OCI-LY7 (cell line): ENCODE measurements at regions not wholly inside any gene's neighbourhood (a gene's known extent, or its start where the extent isn't known, plus 50 kb on each side); places are given as distances from the start of the nearest gene placed in this dataset.

Experiments used
- BruUV-seq: library from RNA; stranded (reverse); fragments of 400-500 nt; replicated peaks from 2 replicates; lab custom pipeline; 2021; lab: Mats Ljungman, UMichigan
- CTCF ChIA-PET: fragments of 300-600 bp; sonication (Branson Sonifier 250); formaldehyde crosslinking; loops from one replicate; lab custom pipeline; 2022; ENCODE audit warnings: antibody characterized with exemption; ENCODE audit not compliant: unreplicated experiment; lab: Charles Lee
- POLR2A ChIA-PET: fragments of 300-600 bp; sonication (Branson Sonifier 250); formaldehyde crosslinking; loops from one replicate; lab custom pipeline; 2022; ENCODE audit warnings: antibody characterized with exemption; lab: Charles Lee
- DNase-seq: peaks from one replicate; pipeline ENCODE4 v3.0.0-alpha.2; 2015; ENCODE audit warnings: low spot score
- H2AFZ ChIP-seq: fragments of 200-600 bp; sonication (generic), shearing (Covaris generic); 2 replicates; pipeline ENCODE4 v1.6.1; 2014; ENCODE audit warnings: mild to moderate bottlenecking, antibody characterized with exemption, low read length, moderate library complexity
- H3K27ac ChIP-seq: fragments of 200-600 bp; sonication (generic); 2 replicates; pipeline ENCODE4 v1.5.1; 2014; ENCODE audit warnings: mixed run types, low read depth, mild to moderate bottlenecking, moderate library complexity, low read length, inconsistent platforms; ENCODE audit not compliant: poor library complexity, severe bottlenecking
- H3K36me3 ChIP-seq: fragments of 200-600 bp; sonication (generic); 2 replicates; pipeline ENCODE4 v1.6.1; 2014; ENCODE audit warnings: mild to moderate bottlenecking, antibody characterized with exemption, low read length, moderate library complexity, mixed read lengths; ENCODE audit not compliant: insufficient read depth
- H3K4me1 ChIP-seq: fragments of 200-600 bp; sonication (generic); 2 replicates; pipeline ENCODE4 v1.5.1; 2014; ENCODE audit warnings: mild to moderate bottlenecking, low read length; ENCODE audit not compliant: insufficient read depth, poor library complexity, severe bottlenecking
- H3K4me2 ChIP-seq: fragments of 200-600 bp; sonication (generic); 2 replicates; pipeline ENCODE4 v1.6.1; 2014; ENCODE audit warnings: mild to moderate bottlenecking, low read length
- H3K4me3 ChIP-seq: fragments of 200-600 bp; sonication (generic); 2 replicates; pipeline ENCODE4 v1.5.1; 2014; ENCODE audit warnings: mild to moderate bottlenecking, low read depth, low read length; ENCODE audit not compliant: poor library complexity, severe bottlenecking
- H3K79me2 ChIP-seq: fragments of 200-600 bp; sonication (generic); 2 replicates; pipeline ENCODE4 v1.6.1; 2016; ENCODE audit warnings: low read depth, mild to moderate bottlenecking, low read length, moderate library complexity, mixed read lengths; ENCODE audit not compliant: insufficient read depth
- H3K9me2 ChIP-seq: fragments of 200-600 bp; sonication (generic); 2 replicates; pipeline ENCODE4 v1.6.1; 2016; ENCODE audit warnings: mild to moderate bottlenecking, low read length, mixed read lengths; ENCODE audit not compliant: insufficient read depth
- H3K9me3 ChIP-seq: fragments of 200-600 bp; sonication (generic); 2 replicates; pipeline ENCODE4 v1.6.1; 2014; ENCODE audit warnings: mild to moderate bottlenecking, mixed run types, low read length, mixed read lengths
- H4K20me1 ChIP-seq: fragments of 200-600 bp; sonication (generic); 2 replicates; pipeline ENCODE4 v1.6.1; 2014; ENCODE audit warnings: mild to moderate bottlenecking, antibody characterized with exemption, low read length, moderate library complexity, mixed read lengths; ENCODE audit not compliant: insufficient read depth
- EZH2phosphoT487 ChIP-seq: fragments of 200-600 bp; sonication (generic); IDR thresholded peaks from 2 replicates; pipeline ENCODE4 v1.6.1; 2018; ENCODE audit warnings: low read depth, borderline replicate concordance, mild to moderate bottlenecking, mixed run types, antibody characterized with exemption, low read length, moderate library complexity, mixed read lengths
- intact Hi-C: fragments of 100-400 bp; cut with micrococcal nuclease; formaldehyde crosslinking; loops from one replicate; pipeline ENCODE4 v1.10.0; 2022; ENCODE audit not compliant: unreplicated experiment
- TF ChIP-seq, protein P1 (sequence below): fragments of 200-600 bp; sonication (generic); conservative IDR thresholded peaks from 2 replicates; pipeline ENCODE4 v1.5.1; 2014; ENCODE audit warnings: mild to moderate bottlenecking, antibody characterized with exemption, low read length, moderate library complexity, mixed read lengths

DNA sequence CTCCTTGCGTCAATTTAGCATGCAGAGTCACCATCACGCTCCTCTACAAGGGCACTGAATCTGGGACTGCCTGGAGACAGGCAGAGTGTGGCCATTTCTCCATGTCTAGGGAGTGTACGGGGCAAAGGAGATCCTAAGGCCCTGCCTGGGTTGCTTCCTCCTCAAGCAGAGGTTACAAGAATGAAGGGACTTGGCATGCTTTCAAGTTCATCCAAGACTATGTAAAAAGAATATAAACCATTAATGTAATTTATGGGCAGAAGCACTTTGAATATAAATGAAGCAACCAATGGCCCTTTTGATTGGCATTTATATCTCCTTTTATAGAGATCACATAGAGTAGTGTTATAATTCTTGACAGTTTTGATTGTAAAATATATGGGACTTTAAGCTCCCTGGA lies 137.5 kb downstream of the BTBD3 start:
- H3K9me3 ChIP-seq: no peaks in the 10 kb centered on the region
- no peaks in the 10 kb centered on the region for H4K20me1 ChIP-seq
- ChIA-PET POLR2A (no interaction called here), CTCF (no interaction called here)
- intact Hi-C loops: no loop called here
- TF ChIP-seq, protein P1, sequence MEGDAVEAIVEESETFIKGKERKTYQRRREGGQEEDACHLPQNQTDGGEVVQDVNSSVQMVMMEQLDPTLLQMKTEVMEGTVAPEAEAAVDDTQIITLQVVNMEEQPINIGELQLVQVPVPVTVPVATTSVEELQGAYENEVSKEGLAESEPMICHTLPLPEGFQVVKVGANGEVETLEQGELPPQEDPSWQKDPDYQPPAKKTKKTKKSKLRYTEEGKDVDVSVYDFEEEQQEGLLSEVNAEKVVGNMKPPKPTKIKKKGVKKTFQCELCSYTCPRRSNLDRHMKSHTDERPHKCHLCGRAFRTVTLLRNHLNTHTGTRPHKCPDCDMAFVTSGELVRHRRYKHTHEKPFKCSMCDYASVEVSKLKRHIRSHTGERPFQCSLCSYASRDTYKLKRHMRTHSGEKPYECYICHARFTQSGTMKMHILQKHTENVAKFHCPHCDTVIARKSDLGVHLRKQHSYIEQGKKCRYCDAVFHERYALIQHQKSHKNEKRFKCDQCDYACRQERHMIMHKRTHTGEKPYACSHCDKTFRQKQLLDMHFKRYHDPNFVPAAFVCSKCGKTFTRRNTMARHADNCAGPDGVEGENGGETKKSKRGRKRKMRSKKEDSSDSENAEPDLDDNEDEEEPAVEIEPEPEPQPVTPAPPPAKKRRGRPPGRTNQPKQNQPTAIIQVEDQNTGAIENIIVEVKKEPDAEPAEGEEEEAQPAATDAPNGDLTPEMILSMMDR: no peak
- no peak for TF ChIP-seq EZH2phosphoT487
- no peak overlapping the region for H3K27ac ChIP-seq
- H3K4me3 ChIP-seq: no peak overlapping the region
- H3K4me2 ChIP-seq: no peak overlapping the region
- H2AFZ ChIP-seq: no peak overlapping the region
- no peaks in the 10 kb centered on the region for H3K4me1 ChIP-seq
- no peaks in the 10 kb centered on the region for H3K36me3 ChIP-seq
- no peak for DNase-seq
- H3K9me2 ChIP-seq: no peaks in the 10 kb centered on the region
- no TSS peak for BruUV-seq
- no peaks in the 10 kb centered on the region for H3K79me2 ChIP-seq

DNA sequence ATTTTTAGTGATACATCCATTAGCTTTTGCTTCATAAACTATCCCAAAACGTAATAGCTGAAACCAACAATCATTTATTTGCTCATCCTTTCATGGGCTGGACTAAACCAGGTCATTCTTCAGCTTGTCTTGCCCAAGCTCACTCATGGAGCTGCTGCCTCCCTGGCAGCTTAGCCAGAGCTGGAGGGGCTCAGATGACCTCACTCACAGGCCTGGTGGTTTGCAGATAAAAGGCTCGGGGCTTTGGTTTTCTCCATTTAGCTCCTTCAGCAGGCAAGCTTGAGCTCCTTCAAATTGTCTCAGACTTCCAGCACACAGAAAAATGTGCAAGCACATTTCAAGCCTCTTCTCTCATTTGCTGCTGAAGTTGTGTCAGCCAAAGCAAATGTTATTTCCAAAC lies 139.1 kb downstream of the BTBD3 start:
- H3K4me2 ChIP-seq: no peak overlapping the region
- H3K4me1 ChIP-seq: no peaks in the 10 kb centered on the region
- no peaks in the 10 kb centered on the region for H3K9me3 ChIP-seq
- H3K9me2 ChIP-seq: no peaks in the 10 kb centered on the region
- no peak overlapping the region for H2AFZ ChIP-seq
- TF ChIP-seq, protein P1: no peak
- TF ChIP-seq EZH2phosphoT487: no peak
- no peaks in the 10 kb centered on the region for H4K20me1 ChIP-seq
- H3K27ac ChIP-seq: no peak overlapping the region
- intact Hi-C loops: no loop called here
- DNase-seq: no peak
- H3K79me2 ChIP-seq: no peaks in the 10 kb centered on the region
- POLR2A ChIA-PET: no interaction called here
- H3K4me3 ChIP-seq: no peak overlapping the region
- CTCF ChIA-PET: no interaction called here
- H3K36me3 ChIP-seq: no peaks in the 10 kb centered on the region
- BruUV-seq: no TSS peak

DNA sequence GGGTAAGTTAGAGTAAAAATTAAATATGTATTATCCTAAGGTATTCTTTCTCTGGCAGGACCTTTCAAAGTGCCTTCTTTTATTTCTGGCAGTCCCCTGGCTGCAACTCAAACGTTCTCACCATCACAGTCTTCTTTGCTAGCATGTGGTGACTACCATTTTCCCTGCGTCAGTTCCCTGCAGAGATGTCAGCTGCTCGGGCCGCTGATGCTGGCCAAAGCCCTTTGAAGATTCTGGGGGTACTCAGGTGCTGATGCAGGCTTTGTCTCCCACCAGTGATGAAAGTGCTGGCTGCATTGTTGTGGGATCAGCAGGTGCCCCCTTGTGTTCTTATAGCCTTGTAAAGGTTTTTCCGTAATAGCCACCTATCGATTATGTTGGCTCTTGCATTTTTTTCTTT lies 140.1 kb downstream of the BTBD3 start:
- ChIA-PET CTCF (no interaction called here), POLR2A (no interaction called here)
- Histone ChIP-seq H3K27ac (no peak overlapping the region), H3K79me2 (no peaks in the 10 kb centered on the region), H3K4me1 (no peaks in the 10 kb centered on the region), H3K4me3 (no peak overlapping the region), H3K9me3 (no peaks in the 10 kb centered on the region), H3K9me2 (no peaks in the 10 kb centered on the region), H3K4me2 (no peak overlapping the region), H4K20me1 (no peaks in the 10 kb centered on the region), H3K36me3 (no peaks in the 10 kb centered on the region), H2AFZ (no peak overlapping the region)
- TF ChIP-seq EZH2phosphoT487: no peak
- TF ChIP-seq, protein P1: no peak
- BruUV-seq: no TSS peak
- intact Hi-C loops: no loop called here
- DNase-seq: no peak
